SK-N-SH (cell line): ENCODE measurements at regions not wholly inside any gene's neighbourhood (a gene's known extent, or its start where the extent isn't known, plus 50 kb on each side); places are given as distances from the start of the nearest gene placed in this dataset.
A peak's percentile ranks its signal among the peaks of the same experiment; 100 is the strongest.

ENCODE experiments used
- CTCF ChIP-seq: fragments of 200-600 bp; sonication (generic); IDR thresholded peaks from 2 replicates; pipeline ENCODE4 v1.6.1; 2017; ENCODE audit warnings: antibody characterized with exemption, mild to moderate bottlenecking, moderate library complexity
- ELF1 ChIP-seq: IDR thresholded peaks from 2 replicates; pipeline ENCODE4 v1.4.0; 2012
- EP300 ChIP-seq, 2 experiments: IDR thresholded peaks; 2 replicates each; pipeline versions ENCODE4 v1.4.0 to v1.6.1; 2012; ENCODE audit warnings: borderline replicate concordance in 1 of 2, low read depth in 1 of 2, low read length in 1 of 2
- EZH2phosphoT487 ChIP-seq: fragments of 200-600 bp; sonication (generic); IDR thresholded peaks from 2 replicates; pipeline ENCODE4 v1.6.1; 2017; ENCODE audit warnings: low read depth, mixed run types, mild to moderate bottlenecking, antibody characterized with exemption, moderate library complexity, borderline replicate concordance
- GABPA ChIP-seq: IDR thresholded peaks from 2 replicates; pipeline ENCODE4 v1.4.0; 2012; ENCODE audit warnings: low read depth, mild to moderate bottlenecking
- JUND ChIP-seq: IDR thresholded peaks from 2 replicates; pipeline ENCODE4 v1.4.0; 2012
- POLR2AphosphoS5 ChIP-seq: IDR thresholded peaks from 2 replicates; pipeline ENCODE4 v1.6.1; 2012; ENCODE audit warnings: low read depth, low read length
- REST ChIP-seq: IDR thresholded peaks from 2 replicates; pipeline ENCODE4 v1.6.1; 2012; ENCODE audit warnings: mild to moderate bottlenecking, low read depth, low read length, moderate library complexity
- RXRA ChIP-seq: IDR thresholded peaks from 2 replicates; pipeline ENCODE4 v1.4.0; 2012; ENCODE audit warnings: low read depth, mild to moderate bottlenecking, borderline replicate concordance
- TAF1 ChIP-seq: IDR thresholded peaks from 2 replicates; pipeline ENCODE4 v1.6.1; 2012; ENCODE audit warnings: low read depth, mild to moderate bottlenecking, low read length, moderate library complexity, borderline replicate concordance
- TF ChIP-seq, protein P1 (sequence below): IDR thresholded peaks from 2 replicates; pipeline ENCODE4; 2012

DNA sequence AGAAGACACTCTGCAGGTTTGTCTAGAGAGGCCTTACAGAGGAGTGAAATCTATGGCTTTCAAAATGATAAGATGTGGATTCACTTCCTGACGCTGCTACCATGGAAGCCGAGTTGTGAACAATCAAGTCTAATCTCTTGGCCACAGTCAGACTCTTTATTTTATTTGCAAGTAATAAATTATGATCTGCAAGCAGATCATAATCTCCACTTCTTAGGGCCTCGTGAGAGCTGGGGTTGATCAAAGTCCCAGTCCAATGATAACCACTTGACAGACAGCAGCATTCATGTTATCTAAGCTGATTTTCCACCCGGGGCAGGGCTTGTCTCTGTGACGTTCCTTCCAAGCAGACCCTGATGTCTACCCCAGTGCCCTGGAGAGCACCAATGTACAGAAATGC lies 776.4 kb upstream of the AUTS2 start:
- TF ChIP-seq CTCF: no peak
- TF ChIP-seq, protein P1, sequence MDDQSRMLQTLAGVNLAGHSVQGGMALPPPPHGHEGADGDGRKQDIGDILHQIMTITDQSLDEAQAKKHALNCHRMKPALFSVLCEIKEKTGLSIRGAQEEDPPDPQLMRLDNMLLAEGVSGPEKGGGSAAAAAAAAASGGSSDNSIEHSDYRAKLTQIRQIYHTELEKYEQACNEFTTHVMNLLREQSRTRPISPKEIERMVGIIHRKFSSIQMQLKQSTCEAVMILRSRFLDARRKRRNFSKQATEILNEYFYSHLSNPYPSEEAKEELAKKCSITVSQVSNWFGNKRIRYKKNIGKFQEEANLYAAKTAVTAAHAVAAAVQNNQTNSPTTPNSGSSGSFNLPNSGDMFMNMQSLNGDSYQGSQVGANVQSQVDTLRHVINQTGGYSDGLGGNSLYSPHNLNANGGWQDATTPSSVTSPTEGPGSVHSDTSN: no peak
- TF ChIP-seq EP300 (IDR thresholded peaks at IDR 0.05; ENCODE audit: borderline replicate concordance in 1 of 2, low read depth in 1 of 2, low read length in 1 of 2): peak in 1 of 2 experiments; percentile 70; a peak in 2 of 4 replicates
- no peak for TF ChIP-seq ELF1
- no peak for TF ChIP-seq TAF1
- no peak for TF ChIP-seq POLR2AphosphoS5
- no peak for TF ChIP-seq EZH2phosphoT487
- TF ChIP-seq JUND: no peak
- TF ChIP-seq RXRA: no peak
- TF ChIP-seq REST: no peak
- TF ChIP-seq GABPA: no peak
